ENCODE measurements at regions not wholly inside any gene's neighbourhood (a gene's known extent, or its start where the extent isn't known, plus 50 kb on each side); places are given as distances from the start of the nearest gene placed in this dataset.
"Not testable (repeated sequence)": the region's sequence is repeated elsewhere in the genome, so short reads cannot be mapped to it uniquely, and the experiment has no call there.

- DNase-seq, result no peak
Observed at GRCh38 chr1:172931340-172931739, 119.4 kb downstream of the TNFSF18 start.

GRCh38 chr1:172931761-172932160 lies 119.0 kb downstream of the TNFSF18 start:
- no peak for DNase-seq

- no peak for DNase-seq
Observed at GRCh38 chr1:172932981-172933380, 117.8 kb downstream of the TNFSF18 start.

GRCh38 chr1:172934417-172934762 lies 116.4 kb downstream of the TNFSF18 start:
- no peak for DNase-seq

- no peak for DNase-seq
Observed at GRCh38 chr1:172935062-172935592, 115.6 kb downstream of the TNFSF18 start.

GRCh38 chr1:172936088-172936645 lies 114.6 kb downstream of the TNFSF18 start:
- DNase-seq, result no peak

- DNase-seq, result no peak
Observed at GRCh38 chr1:172938681-172939080, 112.1 kb downstream of the TNFSF18 start.

GRCh38 chr1:172939475-172939874 lies 111.3 kb downstream of the TNFSF18 start:
- DNase-seq, result no peak

- no peak for DNase-seq
Observed at GRCh38 chr1:172940174-172940855, 110.4 kb downstream of the TNFSF18 start.

- DNase-seq, result no peak
Observed at GRCh38 chr1:172941471-172941870, 109.3 kb downstream of the TNFSF18 start.

- DNase-seq, result no peak
Observed at GRCh38 chr1:172941945-172942344, 108.8 kb downstream of the TNFSF18 start.

GRCh38 chr1:172943138-172943537 lies 107.6 kb downstream of the TNFSF18 start:
- DNase-seq, result not testable (repeated sequence)

GRCh38 chr1:172944931-172945330 lies 105.8 kb downstream of the TNFSF18 start:
- DNase-seq, result no peak

GRCh38 chr1:172946814-172947507 lies 103.8 kb downstream of the TNFSF18 start:
- DNase-seq, result no peak

GRCh38 chr1:172948457-172948856 lies 102.3 kb downstream of the TNFSF18 start:
- no peak for DNase-seq

- no peak for DNase-seq
Observed at GRCh38 chr1:172949096-172949495, 101.6 kb downstream of the TNFSF18 start.

GRCh38 chr1:172950528-172950927 lies 100.2 kb downstream of the TNFSF18 start:
- DNase-seq, result no peak

GRCh38 chr1:172951730-172952365 lies 98.9 kb downstream of the TNFSF18 start:
- no peak for DNase-seq

- DNase-seq, result no peak
Observed at GRCh38 chr1:172952516-172952915, 98.2 kb downstream of the TNFSF18 start.

- no peak for DNase-seq
Observed at GRCh38 chr1:172954476-172955150, 96.1 kb downstream of the TNFSF18 start.

- no peak for DNase-seq
Observed at GRCh38 chr1:172955161-172955815, 95.5 kb downstream of the TNFSF18 start.

GRCh38 chr1:172956871-172957270 lies 93.9 kb downstream of the TNFSF18 start:
- DNase-seq, result no peak
